ENCODE measurements at regions not wholly inside any gene's neighbourhood (a gene's known extent, or its start where the extent isn't known, plus 50 kb on each side); places are given as distances from the start of the nearest gene placed in this dataset.

DNA sequence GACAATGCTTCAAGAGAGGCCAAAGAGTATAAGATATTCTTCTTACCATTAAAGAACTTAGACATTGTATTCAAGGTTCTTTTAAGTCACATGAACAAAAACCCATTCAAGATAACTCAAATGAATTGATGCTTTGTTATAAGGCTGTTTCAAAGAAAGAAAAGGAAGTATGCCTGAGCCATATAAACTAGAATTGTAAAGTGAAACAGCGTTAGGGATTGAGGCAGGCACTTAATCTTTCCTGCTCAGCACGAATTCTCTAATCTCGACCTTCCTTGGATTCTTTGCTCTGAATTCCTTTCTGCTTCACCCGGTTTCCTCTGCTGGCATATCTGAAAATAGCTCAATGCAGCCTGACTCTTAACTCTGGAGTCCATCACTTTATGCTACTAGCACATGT lies 595.4 kb downstream of the DIAPH3 start:
- no peak overlapping the region for H3K27ac ChIP-seq (ENCODE audit: low read depth in 1 of 2, low read length in 2 of 2)
- TF ChIP-seq CTCF (IDR thresholded peaks at IDR 0.05): no peak
- H3K4me3 ChIP-seq (ENCODE audit: low read length): no peak overlapping the region
- Mint-ChIP-seq H3K4me3 (no peak overlapping the region), H3K9me3 (peaks cover 2% of the 10 kb centered on the region), H3K27ac (no peak overlapping the region), H3K27me3 (peaks cover 9% of the 10 kb centered on the region), H3K36me3 (ENCODE audit: low read depth) (no peaks in the 10 kb centered on the region), H3K4me1 (ENCODE audit: low read depth) (no peaks in the 10 kb centered on the region)
- intact Hi-C loops (cut with DNase I, micrococcal nuclease): no loop called here
- no peaks in the 10 kb centered on the region for H3K27me3 ChIP-seq (ENCODE audit: control insufficient read depth in 1 of 2, insufficient read depth in 2 of 2, low read length in 2 of 2)
- no peaks in the 10 kb centered on the region for H3K4me1 ChIP-seq (ENCODE audit: insufficient read depth, low read length)
- H3K9me3 ChIP-seq (ENCODE audit: control insufficient read depth in 1 of 2, insufficient read depth in 1 of 2, low read length in 2 of 2): peaks cover 0 to under 1% of the 10 kb centered on the region in 2 experiments
- ChIA-PET CTCF (no interaction called here), POLR2A (no interaction called here)
- ATAC-seq (ENCODE audit: poor library complexity) (no peak), DNase-seq (no peak)
- no peaks in the 10 kb centered on the region for H3K36me3 ChIP-seq (ENCODE audit: insufficient read depth, low read length)

- peaks cover 15% of the 10 kb centered on the region for H3K27me3 Mint-ChIP-seq
These were observed 593.5 kb downstream of the DIAPH3 start for GRCh38 chr13:59570204-59570603.

DNA sequence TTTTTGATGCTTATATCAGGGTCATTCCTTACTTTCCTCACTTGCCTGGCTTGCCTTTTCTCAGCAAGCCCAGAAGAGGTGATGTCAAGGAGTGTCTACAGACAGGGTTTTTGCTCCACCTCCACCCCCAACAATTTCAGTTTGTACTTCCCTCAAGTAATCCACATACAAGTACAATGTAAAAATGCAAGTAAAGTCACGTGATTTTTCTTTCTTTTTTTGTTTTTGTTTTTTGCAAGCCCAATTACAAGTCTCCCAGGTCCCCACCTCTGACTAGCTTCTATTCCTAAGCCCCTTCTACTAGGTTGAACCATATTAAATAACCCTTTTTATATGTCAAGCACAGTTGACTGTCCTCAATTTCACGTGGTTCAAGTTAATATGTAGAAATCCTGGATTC lies 579.6 kb downstream of the DIAPH3 start:
- Mint-ChIP-seq H3K4me3 (no peak overlapping the region), H3K4me1 (ENCODE audit: low read depth) (no peaks in the 10 kb centered on the region), H3K36me3 (ENCODE audit: low read depth) (no peaks in the 10 kb centered on the region), H3K27ac (no peak overlapping the region), H3K9me3 (no peaks in the 10 kb centered on the region), H3K27me3 (peaks cover 6% of the 10 kb centered on the region)
- H3K9me3 ChIP-seq (ENCODE audit: control insufficient read depth in 1 of 2, insufficient read depth in 1 of 2, low read length in 2 of 2): no peaks in the 10 kb centered on the region
- no peak overlapping the region for H3K27ac ChIP-seq (ENCODE audit: low read depth in 1 of 2, low read length in 2 of 2)
- DNase-seq (no peak), ATAC-seq (ENCODE audit: poor library complexity) (no peak)
- H3K36me3 ChIP-seq (ENCODE audit: insufficient read depth, low read length): no peaks in the 10 kb centered on the region
- H3K27me3 ChIP-seq (ENCODE audit: control insufficient read depth in 1 of 2, insufficient read depth in 2 of 2, low read length in 2 of 2): no peaks in the 10 kb centered on the region
- no peak overlapping the region for H3K4me3 ChIP-seq (ENCODE audit: low read length)
- POLR2A ChIA-PET: no interaction called here
- TF ChIP-seq CTCF (IDR thresholded peaks at IDR 0.05): no peak
- H3K4me1 ChIP-seq (ENCODE audit: insufficient read depth, low read length): no peaks in the 10 kb centered on the region
- intact Hi-C loops (cut with DNase I, micrococcal nuclease): no loop called here
- CTCF ChIA-PET: interaction anchor here (1.6 kb wide), 1 partner anchor 10 kb away, joined by 4 read pairs; no protein-coding TSS in a partner anchor

More at GRCh38 chr13:59570204-59570603, 593.5 kb downstream of the DIAPH3 start:
- DNase-seq: no peak
- no peak overlapping the region for H3K4me3 Mint-ChIP-seq
- no peak for TF ChIP-seq CTCF (IDR thresholded peaks at IDR 0.05)
- H3K36me3 ChIP-seq (ENCODE audit: insufficient read depth, low read length): no peaks in the 10 kb centered on the region
- no peak overlapping the region for H3K4me3 ChIP-seq (ENCODE audit: low read length)
- H3K9me3 Mint-ChIP-seq: no peaks in the 10 kb centered on the region
- intact Hi-C loops (cut with DNase I, micrococcal nuclease): no loop called here
- no peaks in the 10 kb centered on the region for H3K27me3 ChIP-seq (ENCODE audit: control insufficient read depth in 1 of 2, insufficient read depth in 2 of 2, low read length in 2 of 2)
- H3K27ac Mint-ChIP-seq: no peak overlapping the region
- ATAC-seq (ENCODE audit: poor library complexity): no peak
- no peaks in the 10 kb centered on the region for H3K4me1 ChIP-seq (ENCODE audit: insufficient read depth, low read length)
- ChIA-PET CTCF (no interaction called here), POLR2A (no interaction called here)
- H3K4me1 Mint-ChIP-seq (ENCODE audit: low read depth): no peaks in the 10 kb centered on the region
- no peak overlapping the region for H3K27ac ChIP-seq (ENCODE audit: low read depth in 1 of 2, low read length in 2 of 2)
- H3K36me3 Mint-ChIP-seq (ENCODE audit: low read depth): no peaks in the 10 kb centered on the region
- H3K9me3 ChIP-seq (ENCODE audit: control insufficient read depth in 1 of 2, insufficient read depth in 1 of 2, low read length in 2 of 2): no peaks in the 10 kb centered on the region

Measured in CD4-positive, alpha-beta T cell (primary cell).